ENCODE measurements at regions not wholly inside any gene's neighbourhood (a gene's known extent, or its start where the extent isn't known, plus 50 kb on each side); places are given as distances from the start of the nearest gene placed in this dataset.

DNA sequence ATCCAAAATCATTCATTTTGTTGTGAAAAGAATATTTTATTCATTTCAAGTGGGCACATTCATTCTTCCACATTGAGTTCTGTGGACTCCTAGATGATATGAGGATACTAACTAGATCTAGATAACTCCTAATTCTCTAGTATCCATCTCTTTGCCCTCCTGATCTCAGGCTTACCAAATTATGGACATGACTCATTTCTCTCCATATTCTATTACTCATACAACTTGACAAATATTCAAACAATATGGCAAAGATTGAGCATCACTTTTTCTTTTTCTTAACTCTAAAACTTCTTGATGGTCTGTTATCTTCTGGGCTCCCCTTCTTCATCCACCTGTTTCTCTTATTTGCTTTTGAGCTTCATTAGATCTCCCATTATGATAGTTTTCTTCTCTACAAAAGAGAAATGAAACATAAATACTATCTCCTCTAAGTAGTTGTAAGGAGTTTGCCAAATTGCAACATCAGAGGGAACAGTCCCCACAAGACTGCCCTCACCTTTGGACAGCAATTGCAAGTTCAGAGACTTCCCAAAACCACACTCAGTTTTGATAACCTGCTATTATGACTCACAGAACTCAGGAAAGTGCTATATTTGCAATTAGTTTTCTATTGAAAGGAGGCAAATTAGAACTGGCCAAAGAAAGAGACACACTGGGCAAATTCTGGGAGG is 422.9 kb downstream of the SPRY1 start:
- TF ChIP-seq ZNF423 (CRISPR knock-in tag; IDR thresholded peaks at IDR 0.05), result no peak
- TF ChIP-seq, protein P1, sequence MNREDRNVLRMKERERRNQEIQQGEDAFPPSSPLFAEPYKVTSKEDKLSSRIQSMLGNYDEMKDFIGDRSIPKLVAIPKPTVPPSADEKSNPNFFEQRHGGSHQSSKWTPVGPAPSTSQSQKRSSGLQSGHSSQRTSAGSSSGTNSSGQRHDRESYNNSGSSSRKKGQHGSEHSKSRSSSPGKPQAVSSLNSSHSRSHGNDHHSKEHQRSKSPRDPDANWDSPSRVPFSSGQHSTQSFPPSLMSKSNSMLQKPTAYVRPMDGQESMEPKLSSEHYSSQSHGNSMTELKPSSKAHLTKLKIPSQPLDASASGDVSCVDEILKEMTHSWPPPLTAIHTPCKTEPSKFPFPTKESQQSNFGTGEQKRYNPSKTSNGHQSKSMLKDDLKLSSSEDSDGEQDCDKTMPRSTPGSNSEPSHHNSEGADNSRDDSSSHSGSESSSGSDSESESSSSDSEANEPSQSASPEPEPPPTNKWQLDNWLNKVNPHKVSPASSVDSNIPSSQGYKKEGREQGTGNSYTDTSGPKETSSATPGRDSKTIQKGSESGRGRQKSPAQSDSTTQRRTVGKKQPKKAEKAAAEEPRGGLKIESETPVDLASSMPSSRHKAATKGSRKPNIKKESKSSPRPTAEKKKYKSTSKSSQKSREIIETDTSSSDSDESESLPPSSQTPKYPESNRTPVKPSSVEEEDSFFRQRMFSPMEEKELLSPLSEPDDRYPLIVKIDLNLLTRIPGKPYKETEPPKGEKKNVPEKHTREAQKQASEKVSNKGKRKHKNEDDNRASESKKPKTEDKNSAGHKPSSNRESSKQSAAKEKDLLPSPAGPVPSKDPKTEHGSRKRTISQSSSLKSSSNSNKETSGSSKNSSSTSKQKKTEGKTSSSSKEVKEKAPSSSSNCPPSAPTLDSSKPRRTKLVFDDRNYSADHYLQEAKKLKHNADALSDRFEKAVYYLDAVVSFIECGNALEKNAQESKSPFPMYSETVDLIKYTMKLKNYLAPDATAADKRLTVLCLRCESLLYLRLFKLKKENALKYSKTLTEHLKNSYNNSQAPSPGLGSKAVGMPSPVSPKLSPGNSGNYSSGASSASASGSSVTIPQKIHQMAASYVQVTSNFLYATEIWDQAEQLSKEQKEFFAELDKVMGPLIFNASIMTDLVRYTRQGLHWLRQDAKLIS (CRISPR knock-in tag; IDR thresholded peaks at IDR 0.05; ENCODE audit: borderline replicate concordance), result no peak
- no peak for TF ChIP-seq RORB (CRISPR knock-in tag; IDR thresholded peaks at IDR 0.05)
- TF ChIP-seq, protein P2, sequence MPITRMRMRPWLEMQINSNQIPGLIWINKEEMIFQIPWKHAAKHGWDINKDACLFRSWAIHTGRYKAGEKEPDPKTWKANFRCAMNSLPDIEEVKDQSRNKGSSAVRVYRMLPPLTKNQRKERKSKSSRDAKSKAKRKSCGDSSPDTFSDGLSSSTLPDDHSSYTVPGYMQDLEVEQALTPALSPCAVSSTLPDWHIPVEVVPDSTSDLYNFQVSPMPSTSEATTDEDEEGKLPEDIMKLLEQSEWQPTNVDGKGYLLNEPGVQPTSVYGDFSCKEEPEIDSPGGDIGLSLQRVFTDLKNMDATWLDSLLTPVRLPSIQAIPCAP (CRISPR knock-in tag; IDR thresholded peaks at IDR 0.05), result no peak
- POLR2A ChIA-PET, result no interaction called here
- Mint-ChIP-seq H3K36me3 (peaks cover 5% of the 10 kb centered on the region; the same call in 1 of the 2 replicates), H3K4me1 (peaks cover 24% of the 10 kb centered on the region), H3K4me3 (no peak overlapping the region), H3K27ac (no peak overlapping the region), H3K27me3 (ENCODE audit: low read depth) (no peaks in the 10 kb centered on the region), H3K9me3 (peaks cover 21% of the 10 kb centered on the region)
- DNase-seq (ENCODE audit: low spot score) (no peak), ATAC-seq (no peak)
- CTCF ChIA-PET, result no interaction called here

DNA sequence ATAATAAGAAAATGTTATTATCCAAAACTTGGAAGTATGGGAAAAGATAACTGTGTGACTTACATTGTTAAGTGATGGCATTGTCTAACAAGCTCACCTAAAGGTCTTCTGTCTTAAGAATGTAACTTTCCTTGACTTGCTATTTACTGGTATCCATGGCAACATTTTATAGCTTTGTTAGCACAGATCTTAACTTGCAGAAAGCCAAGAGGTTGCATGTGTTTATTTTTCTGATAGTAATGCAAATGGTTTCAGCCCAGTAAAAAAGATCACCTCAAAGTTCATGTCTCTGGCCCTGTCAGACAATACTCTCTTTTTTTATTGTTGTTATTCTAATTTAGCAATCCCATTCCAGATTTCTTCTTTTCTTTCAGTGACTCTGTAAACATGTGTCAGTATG is 425.3 kb downstream of the SPRY1 start:
- Mint-ChIP-seq H3K4me1 (peaks cover 15% of the 10 kb centered on the region), H3K9me3 (peaks cover 21% of the 10 kb centered on the region), H3K27me3 (ENCODE audit: low read depth) (no peaks in the 10 kb centered on the region), H3K27ac (no peak overlapping the region), H3K36me3 (peaks cover 5% of the 10 kb centered on the region; the same call in 1 of the 2 replicates), H3K4me3 (no peak overlapping the region)
- TF ChIP-seq ATF3 (CRISPR knock-in tag; conservative IDR thresholded peaks at IDR 0.05) (no peak), EMX1 (CRISPR knock-in tag; IDR thresholded peaks at IDR 0.05) (no peak), ZNF219 (CRISPR knock-in tag; IDR thresholded peaks at IDR 0.05; ENCODE audit: borderline replicate concordance) (no peak), ATF1 (CRISPR knock-in tag; IDR thresholded peaks at IDR 0.05) (no peak), ZNF232 (CRISPR knock-in tag; IDR thresholded peaks at IDR 0.05) (no peak), SMAD4 (CRISPR knock-in tag; IDR thresholded peaks at IDR 0.05) (no peak), NFE2L1 (CRISPR knock-in tag; IDR thresholded peaks at IDR 0.05) (no peak), ZNF281 (CRISPR knock-in tag; IDR thresholded peaks at IDR 0.05) (no peak), ZNF317 (CRISPR knock-in tag; IDR thresholded peaks at IDR 0.05; ENCODE audit: borderline replicate concordance, low read depth) (no peak), TP53 (CRISPR knock-in tag; IDR thresholded peaks at IDR 0.05) (no peak), PREB (CRISPR knock-in tag; IDR thresholded peaks at IDR 0.05; ENCODE audit: borderline replicate concordance) (no peak), ELF4 (CRISPR knock-in tag; IDR thresholded peaks at IDR 0.05; ENCODE audit: low read depth) (no peak)
- DNase-seq (ENCODE audit: low spot score) (no peak), ATAC-seq (0 out of 2 replicates have a peak, but pooled peaks have one; percentile 32)
- ChIA-PET POLR2A (interaction anchor here (0.7 kb wide), 1 partner anchor 25 kb away, joined by 4 read pairs; no protein-coding TSS in a partner anchor), CTCF (interaction anchor here (0.9 kb wide), 1 partner anchor 49 kb away, joined by 3 read pairs; no protein-coding TSS in a partner anchor)

Measured in WTC11 (cell line).